HFF-Myc (cell line): ENCODE measurements at regions not wholly inside any gene's neighbourhood (a gene's known extent, or its start where the extent isn't known, plus 50 kb on each side); places are given as distances from the start of the nearest gene placed in this dataset.

Experiments
- DNase-seq: peaks from one replicate; pipeline ENCODE4 v3.0.0-alpha.2; 2011; ENCODE audit warnings: low read depth; ENCODE audit errors: extremely low read depth
- H3K4me3 ChIP-seq: replicated peaks from 2 replicates; pipeline ENCODE4 v1.5.1; 2011; ENCODE audit warnings: low read depth, mild to moderate bottlenecking, control low read depth, low read length
- CTCF ChIP-seq: IDR thresholded peaks from 2 replicates; pipeline ENCODE4 v1.5.1; 2012; ENCODE audit warnings: mild to moderate bottlenecking, low read depth, low read length, control low read depth; ENCODE audit errors: missing control alignments

- TF ChIP-seq CTCF: no peak
- H3K4me3 ChIP-seq: no peak overlapping the region
- DNase-seq: no peak
Observed at GRCh38 chr6:141301779-141302178, 830.9 kb upstream of the GJE1 start.

GRCh38 chr6:141290941-141291721, 841.6 kb upstream of the GJE1 start:
- DNase-seq: no peak
- no peak for TF ChIP-seq CTCF
- no peak overlapping the region for H3K4me3 ChIP-seq

- H3K4me3 ChIP-seq: no peak overlapping the region
- no peak for TF ChIP-seq CTCF
- no peak for DNase-seq
Observed at GRCh38 chr6:141288947-141289346, 843.8 kb upstream of the GJE1 start.

GRCh38 chr6:141282263-141282662, 850.5 kb upstream of the GJE1 start:
- H3K4me3 ChIP-seq: no peak overlapping the region
- DNase-seq: no peak
- TF ChIP-seq CTCF: no peak

- H3K4me3 ChIP-seq: no peak overlapping the region
- TF ChIP-seq CTCF: no peak
- DNase-seq: no peak
Observed at GRCh38 chr6:141269684-141270083, 863.0 kb upstream of the GJE1 start.

- DNase-seq: no peak
- TF ChIP-seq CTCF: no peak
- H3K4me3 ChIP-seq: no peak overlapping the region
Observed at GRCh38 chr6:141267420-141267819, 865.3 kb upstream of the GJE1 start.
